Panc1 (cell line): ENCODE measurements at regions not wholly inside any gene's neighbourhood (a gene's known extent, or its start where the extent isn't known, plus 50 kb on each side); places are given as distances from the start of the nearest gene placed in this dataset.

Experiments
- ATAC-seq: fragments of 200-7000 bp; cut with Tn5 transposase; 2 replicates; pipeline ENCODE4 v1.9.1; 2020; ENCODE audit warnings: mild to moderate bottlenecking, moderate library complexity
- BruUV-seq: library from RNA; stranded (reverse); fragments of 400-500 nt; replicated peaks from 2 replicates; lab custom pipeline; 2021; lab: Mats Ljungman, UMichigan
- CTCF ChIA-PET: fragments of 300-600 bp; sonication (Branson Sonifier 250); formaldehyde crosslinking; loops from one replicate; lab custom pipeline; 2022; ENCODE audit warnings: antibody characterized with exemption; lab: Charles Lee
- POLR2A ChIA-PET: fragments of 300-600 bp; sonication (Branson Sonifier 250); formaldehyde crosslinking; loops from one replicate; lab custom pipeline; 2022; ENCODE audit warnings: antibody characterized with exemption; lab: Charles Lee
- DNase-seq: peaks from one replicate; pipeline ENCODE4 v3.0.0-alpha.2; 2010; ENCODE audit warnings: low read depth, low spot score
- H3K27ac ChIP-seq: 2 replicates; pipeline ENCODE4 v1.5.1; 2011; ENCODE audit warnings: mild to moderate bottlenecking, low read length, inconsistent platforms
- H3K27me3 ChIP-seq: fragments of 200-500 bp; sonication (Bioruptor generic); 2 replicates; pipeline ENCODE4 v1.6.0; 2014; ENCODE audit warnings: low read length, inconsistent platforms; ENCODE audit not compliant: control insufficient read depth, insufficient read depth
- H3K36me3 ChIP-seq: fragments of 200-500 bp; sonication (Bioruptor generic); 2 replicates; pipeline ENCODE4 v1.5.1; 2014; ENCODE audit warnings: inconsistent platforms, mild to moderate bottlenecking, low read length, moderate library complexity; ENCODE audit not compliant: control insufficient read depth, insufficient read depth
- H3K4me1 ChIP-seq: 2 replicates; pipeline ENCODE4 v1.5.1; 2011; ENCODE audit warnings: inconsistent platforms, mild to moderate bottlenecking, low read length, moderate library complexity; ENCODE audit not compliant: control insufficient read depth, insufficient read depth
- H3K4me3 ChIP-seq, 2 experiments: 2 replicates each; pipeline ENCODE4 v1.5.1; 2011 to 2012; ENCODE audit warnings: low read depth in 2 of 2, low read length in 2 of 2, mild to moderate bottlenecking in 2 of 2, inconsistent platforms in 1 of 2, moderate library complexity in 1 of 2
- H3K9me3 ChIP-seq: fragments of 200-500 bp; sonication (Bioruptor generic); 2 replicates; pipeline ENCODE4 v1.5.1; 2014; ENCODE audit warnings: low read depth, mild to moderate bottlenecking, inconsistent platforms, low read length, moderate library complexity; ENCODE audit not compliant: control insufficient read depth, insufficient read depth
- CTCF ChIP-seq: fragments of 450-650 bp; IDR thresholded peaks from 2 replicates; pipeline ENCODE4 v1.5.1; 2017; ENCODE audit warnings: mild to moderate bottlenecking
- POLR2AphosphoS5 ChIP-seq: IDR thresholded peaks from 2 replicates; pipeline ENCODE4 v1.6.1; 2012; ENCODE audit warnings: mild to moderate bottlenecking, low read depth, low read length, moderate library complexity
- REST ChIP-seq, 2 experiments: IDR thresholded peaks; 2 replicates each; pipeline ENCODE4 v1.6.1; 2011 to 2012; ENCODE audit warnings: low read depth in 2 of 2, control low read depth in 1 of 2, low read length in 1 of 2, mild to moderate bottlenecking in 1 of 2, moderate library complexity in 1 of 2; ENCODE audit not compliant: insufficient read depth in 1 of 2
- SIN3A ChIP-seq: IDR thresholded peaks from 2 replicates; pipeline ENCODE4 v1.6.1; 2012; ENCODE audit warnings: low read depth, mild to moderate bottlenecking, low read length, moderate library complexity, borderline replicate concordance; ENCODE audit not compliant: insufficient read depth
- TCF7L2 ChIP-seq: IDR thresholded peaks from 2 replicates; pipeline ENCODE4 v1.6.1; 2011; ENCODE audit warnings: mild to moderate bottlenecking, low read depth, low read length, inconsistent platforms
- in situ Hi-C: cut with HindIII; loops from 2 replicates; pipeline ENCODE4 v1.10.0; 2016; ENCODE audit warnings: low sequenced_read_pairs, low pct_unique_long_range_greater_than_20kb
- intact Hi-C: fragments of 100-400 bp; cut with micrococcal nuclease; formaldehyde crosslinking; loops from one replicate; pipeline ENCODE4 v1.10.0; 2022; ENCODE audit not compliant: unreplicated experiment

- H3K9me3 ChIP-seq, result no peaks in the 10 kb centered on the region
- POLR2A ChIA-PET, result no interaction called here
- CTCF ChIA-PET, result no interaction called here
- H3K4me3 ChIP-seq, result no peak overlapping the region
- H3K27me3 ChIP-seq, result no peaks in the 10 kb centered on the region
- no peak for TF ChIP-seq POLR2AphosphoS5
- TF ChIP-seq SIN3A, result no peak
- no peak for TF ChIP-seq REST (IDR thresholded peaks at IDR 0.05; ENCODE audit: insufficient read depth in 1 of 2, low read depth in 2 of 2, low read length in 1 of 2)
- BruUV-seq, result no TSS peak
- H3K4me1 ChIP-seq, result no peaks in the 10 kb centered on the region
- H3K27ac ChIP-seq, result no peak overlapping the region
- DNase-seq, result no peak
- intact Hi-C loops (no loop called here), in situ Hi-C loops (no loop called here)
- ATAC-seq, result no peak
- no peaks in the 10 kb centered on the region for H3K36me3 ChIP-seq
Measured at GRCh38 chr2:107349329-107349728, 463.4 kb upstream of the ST6GAL2 start.

- ChIA-PET POLR2A (no interaction called here), CTCF (no interaction called here)
- no peak overlapping the region for H3K4me3 ChIP-seq
- H3K27ac ChIP-seq, result no peak overlapping the region
- no peaks in the 10 kb centered on the region for H3K27me3 ChIP-seq
- TF ChIP-seq POLR2AphosphoS5 (no peak), REST (IDR thresholded peaks at IDR 0.05; ENCODE audit: insufficient read depth in 1 of 2, low read depth in 2 of 2, low read length in 1 of 2) (no peak), TCF7L2 (no peak), CTCF (no peak), SIN3A (no peak)
- H3K9me3 ChIP-seq, result no peaks in the 10 kb centered on the region
- no peak for ATAC-seq
- intact Hi-C loops, result no loop called here
- H3K36me3 ChIP-seq, result no peaks in the 10 kb centered on the region
- DNase-seq, result no peak
- H3K4me1 ChIP-seq, result no peaks in the 10 kb centered on the region
- BruUV-seq, result no TSS peak
- in situ Hi-C loops, result no loop called here
Measured at GRCh38 chr2:107354175-107354574, 468.2 kb upstream of the ST6GAL2 start.
